ENCODE measurements at regions not wholly inside any gene's neighbourhood (a gene's known extent, or its start where the extent isn't known, plus 50 kb on each side); places are given as distances from the start of the nearest gene placed in this dataset.

DNA sequence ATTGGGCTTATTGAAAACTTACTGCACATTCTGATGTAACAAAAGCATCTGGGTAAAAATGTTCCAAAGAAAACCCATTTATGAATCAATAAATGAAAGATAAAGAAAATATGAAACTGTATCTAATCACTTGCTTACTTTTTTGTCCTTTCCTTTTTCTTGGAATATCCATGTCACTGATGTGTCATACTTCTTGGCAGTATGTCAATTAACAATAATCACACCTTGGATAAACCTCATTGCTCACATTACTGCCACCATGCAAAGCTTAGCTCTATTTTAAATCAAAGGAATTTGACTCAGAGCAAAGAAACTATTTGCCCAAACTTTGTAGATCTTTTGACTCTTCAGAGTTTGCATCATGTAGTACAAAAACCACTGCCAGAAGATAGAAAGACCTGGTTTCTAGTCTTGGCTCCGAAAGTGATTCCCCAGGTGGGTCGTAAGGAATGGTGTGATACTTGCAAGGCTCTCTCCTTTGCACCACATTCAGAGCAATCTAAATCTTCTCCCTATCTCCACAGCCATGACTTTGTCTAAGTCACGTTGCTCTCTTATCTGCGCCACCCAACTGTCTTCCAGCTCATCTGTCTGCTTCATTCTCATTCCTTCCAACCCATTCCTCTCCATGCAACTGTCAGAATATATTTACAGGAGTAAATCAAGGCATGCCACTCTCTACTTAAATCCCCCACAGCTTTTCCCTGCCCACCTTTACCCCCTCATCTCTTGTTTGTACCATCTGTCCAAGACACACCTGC lies 311.9 kb downstream of the COG6 start:
- DNase-seq = no peak

- DNase-seq = no peak
Measured at GRCh38 chr13:39968646-39969475, 313.4 kb downstream of the COG6 start.

- DNase-seq = peak in 4 of 58 donors; percentile 1 to 7 (median 4)
Measured at GRCh38 chr13:39970177-39970846, 314.9 kb downstream of the COG6 start.

- DNase-seq = no peak
Measured at GRCh38 chr13:39971526-39971925, 316.1 kb downstream of the COG6 start.

DNA sequence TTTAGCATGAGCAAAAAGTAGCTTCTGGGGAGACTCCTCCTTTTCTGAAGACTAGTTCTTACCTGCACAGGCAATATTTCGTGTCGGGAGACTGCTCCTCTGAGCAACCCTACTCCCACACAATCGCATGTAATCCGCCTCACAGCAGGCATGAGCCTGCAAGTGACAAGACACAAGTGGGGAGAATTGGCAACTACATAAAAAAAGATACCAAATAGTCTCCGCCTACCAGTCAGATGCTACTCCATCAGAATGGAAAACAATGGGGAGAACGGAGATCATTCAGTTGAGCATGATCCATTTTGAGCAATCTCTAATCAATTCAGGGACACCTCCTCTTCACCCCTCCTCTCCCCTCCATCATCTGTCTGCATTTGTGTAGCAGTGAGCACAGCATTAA lies 321.0 kb downstream of the COG6 start:
- DNase-seq = peak in 3 of 58 donors; percentile 7 to 20 (median 14)

DNA sequence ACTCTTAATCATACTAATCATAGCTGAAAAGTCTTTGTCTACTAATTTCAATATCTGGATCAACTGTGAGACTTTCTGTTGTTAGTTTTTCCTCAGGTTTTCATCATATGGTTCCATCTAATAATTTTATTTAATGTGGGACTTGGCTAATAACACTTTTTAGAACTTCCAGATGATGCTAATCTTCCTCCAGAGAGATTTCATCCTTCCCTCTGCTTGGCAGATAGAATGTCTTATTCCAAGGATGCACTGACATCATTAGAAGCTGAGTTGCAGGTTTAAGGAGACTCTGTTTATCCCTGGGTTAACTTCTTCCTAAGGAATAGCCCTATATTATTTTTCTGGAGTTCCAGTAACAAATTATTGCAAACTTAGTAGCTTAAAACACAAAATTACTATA lies 325.6 kb downstream of the COG6 start:
- DNase-seq = no peak

DNA sequence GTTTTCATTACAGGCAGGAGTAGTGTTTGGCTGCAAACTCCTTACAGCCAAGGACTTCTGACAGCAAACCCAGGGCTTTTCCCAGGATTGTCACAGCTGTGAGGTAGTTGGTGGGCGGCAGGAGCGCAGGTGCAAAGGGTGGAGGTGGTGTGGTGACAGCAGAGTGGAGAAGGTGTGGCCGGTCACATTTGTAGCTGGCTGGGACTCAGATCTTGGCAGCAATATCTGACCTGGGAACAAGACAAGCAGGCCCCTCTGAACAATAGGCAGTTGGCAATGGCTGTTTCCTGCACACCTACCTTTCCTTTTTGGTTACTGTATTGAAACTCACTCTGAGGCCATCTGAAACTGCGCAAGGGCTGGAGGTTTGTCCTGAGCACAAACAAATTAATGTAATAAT lies 327.3 kb downstream of the COG6 start:
- DNase-seq = no peak

- no peak for DNase-seq
Measured at GRCh38 chr13:39985071-39985470, 329.6 kb downstream of the COG6 start.

DNA sequence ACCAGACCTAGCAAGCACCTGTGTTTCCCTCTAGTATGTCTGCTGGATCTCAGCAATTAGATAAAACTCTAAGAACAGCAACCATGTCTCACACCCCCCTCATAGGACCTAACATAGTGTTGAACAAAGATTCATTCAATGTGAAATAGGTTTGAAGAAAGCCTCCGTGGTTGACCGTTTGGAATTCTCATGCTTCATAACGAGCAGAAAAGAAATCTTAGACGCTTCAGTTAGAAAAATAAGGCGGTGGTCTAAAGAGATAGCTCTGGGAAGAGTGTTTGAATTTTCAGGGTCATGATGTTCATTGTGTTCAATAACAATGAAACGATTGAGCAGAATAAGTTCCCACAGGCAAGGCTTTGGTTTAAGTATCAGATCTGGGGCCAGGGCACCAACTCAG lies 332.9 kb downstream of the COG6 start:
- DNase-seq = no peak

- no peak for DNase-seq
Measured at GRCh38 chr13:39998166-39998565, 342.7 kb downstream of the COG6 start.

- DNase-seq = no peak
Measured at GRCh38 chr13:40002016-40002415, 346.6 kb downstream of the COG6 start.

DNA sequence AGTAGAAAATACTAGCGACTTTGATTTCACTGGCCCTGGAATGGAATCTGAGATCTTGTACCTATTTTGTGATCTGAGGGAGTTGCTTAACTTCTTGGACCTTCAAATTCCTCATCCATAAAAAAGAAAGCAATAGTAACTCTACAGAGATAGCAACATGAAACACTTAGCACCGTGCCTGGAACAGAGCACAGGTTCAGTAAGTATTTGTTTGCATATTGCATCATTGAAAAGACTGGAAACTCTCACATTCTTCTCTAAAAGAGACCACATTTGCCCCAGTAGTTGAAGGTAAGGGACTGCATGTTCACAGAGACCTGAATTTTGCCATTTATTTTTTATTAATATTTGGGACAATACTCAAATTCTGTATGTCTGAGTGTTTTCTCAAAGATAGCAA lies 358.1 kb downstream of the COG6 start:
- DNase-seq = no peak

DNA sequence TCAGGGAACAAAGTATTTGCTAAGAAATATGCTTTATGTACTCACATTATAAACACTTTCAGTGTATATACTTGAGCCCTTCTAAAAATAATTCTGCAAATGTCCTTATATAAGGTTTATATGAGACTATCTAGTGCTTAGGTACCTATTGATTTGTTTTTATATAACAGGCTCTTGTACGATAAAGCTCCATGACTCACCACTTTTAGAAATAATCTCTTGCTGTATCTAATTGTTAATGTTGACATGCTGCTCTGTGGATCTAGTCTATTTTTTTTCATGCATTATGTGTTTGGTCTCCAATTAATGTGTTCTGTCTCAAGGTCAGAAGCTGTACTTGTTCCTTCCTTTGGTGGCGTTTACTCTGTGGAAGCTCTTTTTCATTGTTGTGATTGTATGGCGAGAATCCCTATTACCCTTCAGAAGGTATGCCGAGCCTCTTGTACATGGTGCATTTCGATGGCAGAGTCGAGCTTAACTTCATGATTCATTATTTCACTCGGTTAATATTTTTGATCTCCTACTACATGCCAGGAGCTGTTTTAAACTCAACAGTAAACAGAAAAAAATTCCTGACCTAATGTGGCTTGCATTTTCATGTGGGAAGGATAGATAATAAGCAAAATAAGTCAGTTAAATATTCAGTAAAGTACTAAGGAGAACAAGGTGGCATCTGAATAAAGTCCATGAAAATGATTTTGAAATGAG lies 361.6 kb downstream of the COG6 start:
- DNase-seq = no peak

- DNase-seq = no peak
Measured at GRCh38 chr13:40017662-40018262, 362.3 kb downstream of the COG6 start.

GRCh38 chr13:40023595-40024203 lies 368.2 kb downstream of the COG6 start:
- no peak for DNase-seq

GRCh38 chr13:40024204-40024966 lies 368.9 kb downstream of the COG6 start:
- no peak for DNase-seq

DNA sequence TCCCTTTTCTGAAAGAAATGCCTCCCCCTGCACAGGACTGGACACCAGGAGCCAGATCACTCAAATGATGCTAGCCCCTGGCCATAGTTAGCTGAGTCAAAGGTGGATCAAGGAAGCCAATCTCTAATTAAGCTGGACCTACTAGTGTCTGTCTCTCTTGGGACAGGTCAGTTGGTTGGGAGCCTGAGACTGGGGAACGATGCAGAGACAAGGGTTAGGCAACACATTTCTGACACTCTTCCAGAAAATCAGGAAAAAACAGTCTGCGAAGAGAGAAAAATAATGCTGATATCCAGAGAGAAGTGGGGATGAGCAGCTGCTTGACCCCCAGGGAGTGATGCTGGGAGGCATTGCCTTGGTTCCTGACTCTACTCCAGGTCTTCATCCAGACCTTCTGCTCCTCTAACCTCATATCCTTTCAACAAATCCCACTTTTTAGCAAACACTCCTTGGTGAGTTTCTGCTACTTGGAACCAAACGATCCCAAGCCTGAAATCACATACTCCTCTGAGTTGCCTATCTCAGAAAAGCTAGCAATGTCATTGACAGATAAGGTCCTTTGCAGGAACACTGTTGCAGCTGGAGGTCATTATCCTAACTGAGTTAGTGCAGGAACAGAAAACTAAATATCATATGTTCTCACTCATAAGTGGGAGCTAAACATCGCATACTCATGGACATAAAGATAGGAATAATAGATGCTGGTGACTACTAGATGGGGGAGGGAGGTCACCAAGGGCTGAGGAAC lies 369.7 kb downstream of the COG6 start:
- no peak for DNase-seq

- no peak for DNase-seq
Measured at GRCh38 chr13:40026174-40026585, 370.7 kb downstream of the COG6 start.

GRCh38 chr13:40026741-40027140 lies 371.3 kb downstream of the COG6 start:
- DNase-seq = no peak
